OCI-LY1 (cell line): ENCODE measurements at regions not wholly inside any gene's neighbourhood (a gene's known extent, or its start where the extent isn't known, plus 50 kb on each side); places are given as distances from the start of the nearest gene placed in this dataset.

Experiments
- H2AFZ ChIP-seq: fragments of 200-600 bp; sonication (generic), shearing (Covaris generic); 2 replicates; pipeline ENCODE4 v1.6.0; 2014; ENCODE audit warnings: antibody characterized with exemption, mild to moderate bottlenecking, low read length
- H3F3A ChIP-seq: fragments of 200-600 bp; sonication (generic), shearing (Covaris generic); 2 replicates; pipeline ENCODE4 v1.6.0; 2014; ENCODE audit warnings: mild to moderate bottlenecking, antibody characterized with exemption, low read length, moderate library complexity; ENCODE audit not compliant: insufficient read depth
- H3K27ac ChIP-seq: fragments of 200-600 bp; sonication (generic); 2 replicates; pipeline ENCODE4 v1.5.1; 2014; ENCODE audit warnings: low read length, mixed run types, mild to moderate bottlenecking, low read depth; ENCODE audit not compliant: poor library complexity, severe bottlenecking
- H3K27me3 ChIP-seq: fragments of 200-600 bp; sonication (generic); 2 replicates; pipeline ENCODE4 v1.6.0; 2014; ENCODE audit warnings: antibody characterized with exemption, mild to moderate bottlenecking, low read length, moderate library complexity; ENCODE audit not compliant: insufficient read depth
- H3K36me3 ChIP-seq: fragments of 200-600 bp; sonication (generic); 2 replicates; pipeline ENCODE4 v1.6.1; 2014; ENCODE audit warnings: mild to moderate bottlenecking, antibody characterized with exemption, low read length, moderate library complexity, mixed read lengths; ENCODE audit not compliant: insufficient read depth
- H3K4me1 ChIP-seq: fragments of 200-600 bp; sonication (generic); 2 replicates; pipeline ENCODE4 v1.5.1; 2014; ENCODE audit warnings: mild to moderate bottlenecking, low read length, moderate library complexity; ENCODE audit not compliant: insufficient read depth, severe bottlenecking
- H3K4me2 ChIP-seq: fragments of 200-600 bp; sonication (generic), shearing (Covaris generic); 2 replicates; pipeline ENCODE4 v1.6.1; 2014; ENCODE audit warnings: low read length
- H3K4me3 ChIP-seq: fragments of 200-600 bp; sonication (generic); 2 replicates; pipeline ENCODE4 v1.5.1; 2014; ENCODE audit warnings: low read length, low read depth, mild to moderate bottlenecking, mixed read lengths; ENCODE audit not compliant: poor library complexity, severe bottlenecking
- H3K79me2 ChIP-seq: fragments of 200-600 bp; shearing (Covaris generic); 2 replicates; pipeline ENCODE4 v1.6.1; 2016; ENCODE audit warnings: mixed run types, low read length, mixed read lengths; ENCODE audit not compliant: insufficient read depth
- H3K9ac ChIP-seq: fragments of 200-600 bp; sonication (generic), shearing (Covaris generic); 2 replicates; pipeline ENCODE4 v1.6.1; 2014; ENCODE audit warnings: mild to moderate bottlenecking, low read length, mixed read lengths
- H3K9me2 ChIP-seq: fragments of 200-600 bp; sonication (generic), shearing (Covaris generic); 2 replicates; pipeline ENCODE4 v1.6.1; 2014; ENCODE audit warnings: low read depth, mild to moderate bottlenecking, low read length, mixed read lengths
- H3K9me3 ChIP-seq: fragments of 200-600 bp; shearing (Covaris generic); 2 replicates; pipeline ENCODE4 v1.6.1; 2014; ENCODE audit warnings: low read length, mixed read lengths
- H4K20me1 ChIP-seq: fragments of 200-600 bp; sonication (generic), shearing (Covaris generic); 2 replicates; pipeline ENCODE4 v1.6.0; 2016; ENCODE audit warnings: mild to moderate bottlenecking, low read length; ENCODE audit not compliant: insufficient read depth
- CTCF ChIP-seq: fragments of 200-600 bp; sonication (generic), shearing (Covaris generic); IDR thresholded peaks from 2 replicates; pipeline ENCODE4 v1.5.1; 2017; ENCODE audit warnings: mild to moderate bottlenecking, antibody characterized with exemption, low read length, moderate library complexity, mixed read lengths
- EZH2 ChIP-seq: fragments of 200-600 bp; sonication (generic), shearing (Covaris generic); IDR thresholded peaks from 2 replicates; pipeline ENCODE4 v1.8.0; 2017; ENCODE audit warnings: borderline replicate concordance, mixed run types, mild to moderate bottlenecking, antibody characterized with exemption, low read length, moderate library complexity, mixed read lengths

DNA sequence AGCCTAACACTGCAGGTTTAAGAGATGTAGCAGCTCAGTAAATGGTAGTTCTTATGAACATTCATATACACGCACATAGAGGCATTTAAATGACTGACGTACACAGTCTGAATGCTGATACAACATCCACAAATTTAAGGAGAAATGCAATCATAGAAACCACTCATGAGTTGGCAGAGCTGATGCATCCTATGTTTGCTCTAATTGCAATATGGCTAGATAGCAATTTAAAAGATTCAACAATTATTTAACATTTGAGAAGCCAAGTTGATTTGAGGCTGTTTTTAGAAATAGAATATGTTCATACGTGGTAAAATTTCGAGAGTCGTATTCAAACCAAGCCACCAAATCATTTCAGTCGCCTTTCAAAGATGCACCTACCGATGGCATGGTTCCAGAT lies 135.6 kb downstream of the PFKFB3 start:
- H3K9ac ChIP-seq = no peak overlapping the region
- H4K20me1 ChIP-seq = no peaks in the 10 kb centered on the region
- H2AFZ ChIP-seq = no peak overlapping the region
- no peaks in the 10 kb centered on the region for H3F3A ChIP-seq
- H3K36me3 ChIP-seq = no peaks in the 10 kb centered on the region; the same call in 1 of the 2 replicates
- no peaks in the 10 kb centered on the region for H3K27me3 ChIP-seq
- peaks cover 7% of the 10 kb centered on the region for H3K9me3 ChIP-seq
- no peak overlapping the region for H3K4me3 ChIP-seq
- TF ChIP-seq EZH2 = no peak
- TF ChIP-seq CTCF = no peak
- no peak overlapping the region for H3K4me2 ChIP-seq
- H3K79me2 ChIP-seq = no peaks in the 10 kb centered on the region
- H3K27ac ChIP-seq = no peak overlapping the region
- peaks cover 12% of the 10 kb centered on the region for H3K4me1 ChIP-seq
- no peaks in the 10 kb centered on the region for H3K9me2 ChIP-seq

- Histone ChIP-seq H3K27ac (no peak overlapping the region), H3F3A (no peaks in the 10 kb centered on the region), H3K27me3 (no peaks in the 10 kb centered on the region), H3K9me3 (no peaks in the 10 kb centered on the region), H3K9me2 (no peaks in the 10 kb centered on the region), H3K4me3 (no peak overlapping the region), H3K36me3 (no peaks in the 10 kb centered on the region), H3K79me2 (no peaks in the 10 kb centered on the region), H4K20me1 (no peaks in the 10 kb centered on the region), H2AFZ (no peak overlapping the region), H3K9ac (no peak overlapping the region), H3K4me2 (no peak overlapping the region), H3K4me1 (peaks cover 21% of the 10 kb centered on the region)
- TF ChIP-seq EZH2 (no peak), CTCF (no peak)
These were observed 137.2 kb downstream of the PFKFB3 start for GRCh38 chr10:6339891-6340290.

DNA sequence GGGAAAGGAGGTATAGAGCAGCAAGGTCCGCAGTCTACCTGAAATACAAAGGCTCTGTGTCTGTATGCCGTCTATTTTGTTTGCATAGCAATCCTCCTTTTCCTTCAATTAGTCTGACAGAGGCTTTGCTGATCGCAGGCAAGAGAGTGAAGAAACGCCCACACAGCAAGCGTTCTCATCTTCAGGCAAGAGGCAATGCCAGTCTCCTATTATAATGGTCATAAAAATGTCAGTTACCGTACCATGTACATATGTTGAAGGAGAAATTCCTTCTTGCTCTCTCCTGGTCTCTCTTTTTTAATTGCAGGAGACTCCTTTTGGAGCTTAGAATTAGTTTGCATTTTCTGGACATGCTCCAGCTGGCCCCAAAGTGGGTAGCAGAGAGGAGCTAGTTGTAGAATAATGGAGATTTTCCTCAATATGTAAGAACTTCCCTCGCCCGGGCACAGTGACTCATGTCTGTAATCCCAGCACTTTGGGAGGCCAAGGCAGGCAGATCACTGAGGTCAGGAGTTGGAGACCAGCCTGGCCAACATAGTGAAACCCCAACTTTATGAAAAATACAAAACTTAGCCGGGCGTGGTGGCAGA lies 139.5 kb downstream of the PFKFB3 start:
- Histone ChIP-seq H3K4me3 (no peak overlapping the region), H3K79me2 (no peaks in the 10 kb centered on the region), H4K20me1 (no peaks in the 10 kb centered on the region), H3K4me2 (no peak overlapping the region), H2AFZ (no peak overlapping the region), H3K4me1 (peaks cover 27% of the 10 kb centered on the region), H3K36me3 (no peaks in the 10 kb centered on the region), H3K9me2 (no peaks in the 10 kb centered on the region), H3F3A (no peaks in the 10 kb centered on the region), H3K27ac (no peak overlapping the region), H3K9me3 (no peaks in the 10 kb centered on the region), H3K27me3 (no peaks in the 10 kb centered on the region), H3K9ac (no peak overlapping the region)
- TF ChIP-seq EZH2 (no peak), CTCF (no peak)
